ENCODE measurements at regions not wholly inside any gene's neighbourhood (a gene's known extent, or its start where the extent isn't known, plus 50 kb on each side); places are given as distances from the start of the nearest gene placed in this dataset.
A peak's percentile ranks its signal among the peaks of the same experiment; 100 is the strongest.

DNA sequence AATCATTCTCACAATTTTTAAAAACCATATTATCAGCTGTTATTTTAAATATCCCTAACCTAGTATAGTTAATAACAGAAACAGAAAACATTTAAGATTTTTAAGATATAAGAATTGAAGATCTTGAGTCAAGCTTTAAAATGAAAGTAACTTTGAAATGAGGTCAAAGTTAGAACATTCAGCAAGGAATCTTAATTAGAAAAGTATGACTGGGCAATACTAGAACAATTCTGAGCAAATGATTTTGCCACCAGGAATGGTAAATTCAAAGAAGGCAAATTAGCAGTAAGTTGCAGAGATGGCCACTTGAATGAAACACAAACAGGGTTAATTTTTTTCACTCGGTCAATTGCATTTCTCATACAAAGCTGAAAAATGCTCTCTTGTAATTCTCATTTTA lies 117.9 kb downstream of the NXNL2 start:
- Histone ChIP-seq H3K4me3 (no peak overlapping the region), H3K9me3 (no peaks in the 10 kb centered on the region), H3K4me1 (ENCODE audit: low read depth) (no peaks in the 10 kb centered on the region), H3K36me3 (ENCODE audit: low read depth) (no peaks in the 10 kb centered on the region)
- DNase-seq (no peak), ATAC-seq (no peak)
- TF ChIP-seq, protein P1, sequence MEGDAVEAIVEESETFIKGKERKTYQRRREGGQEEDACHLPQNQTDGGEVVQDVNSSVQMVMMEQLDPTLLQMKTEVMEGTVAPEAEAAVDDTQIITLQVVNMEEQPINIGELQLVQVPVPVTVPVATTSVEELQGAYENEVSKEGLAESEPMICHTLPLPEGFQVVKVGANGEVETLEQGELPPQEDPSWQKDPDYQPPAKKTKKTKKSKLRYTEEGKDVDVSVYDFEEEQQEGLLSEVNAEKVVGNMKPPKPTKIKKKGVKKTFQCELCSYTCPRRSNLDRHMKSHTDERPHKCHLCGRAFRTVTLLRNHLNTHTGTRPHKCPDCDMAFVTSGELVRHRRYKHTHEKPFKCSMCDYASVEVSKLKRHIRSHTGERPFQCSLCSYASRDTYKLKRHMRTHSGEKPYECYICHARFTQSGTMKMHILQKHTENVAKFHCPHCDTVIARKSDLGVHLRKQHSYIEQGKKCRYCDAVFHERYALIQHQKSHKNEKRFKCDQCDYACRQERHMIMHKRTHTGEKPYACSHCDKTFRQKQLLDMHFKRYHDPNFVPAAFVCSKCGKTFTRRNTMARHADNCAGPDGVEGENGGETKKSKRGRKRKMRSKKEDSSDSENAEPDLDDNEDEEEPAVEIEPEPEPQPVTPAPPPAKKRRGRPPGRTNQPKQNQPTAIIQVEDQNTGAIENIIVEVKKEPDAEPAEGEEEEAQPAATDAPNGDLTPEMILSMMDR (IDR thresholded peaks at IDR 0.05): no peak
- intact Hi-C loops (cut with DNase I, micrococcal nuclease): no loop called here

DNA sequence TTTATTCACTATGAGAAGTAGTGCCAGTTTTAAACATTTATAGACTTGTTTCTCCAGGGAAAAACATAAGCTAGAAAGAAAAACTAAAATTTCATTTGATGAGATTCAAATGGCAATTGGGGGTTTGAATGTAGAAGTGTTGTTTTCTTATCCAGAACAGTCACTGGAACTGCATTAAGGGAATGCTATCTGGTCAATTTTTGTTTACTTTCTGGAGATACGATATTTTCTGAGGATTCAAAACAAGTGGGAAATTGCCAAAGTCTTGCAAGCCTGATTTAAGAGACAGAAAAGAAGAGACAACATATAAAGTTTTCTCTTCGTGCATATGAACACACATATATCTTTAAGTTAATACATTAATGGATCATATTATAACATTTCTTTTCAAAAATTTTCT lies 118.4 kb downstream of the NXNL2 start:
- intact Hi-C loops (cut with DNase I, micrococcal nuclease): no loop called here
- no peak for ATAC-seq

DNA sequence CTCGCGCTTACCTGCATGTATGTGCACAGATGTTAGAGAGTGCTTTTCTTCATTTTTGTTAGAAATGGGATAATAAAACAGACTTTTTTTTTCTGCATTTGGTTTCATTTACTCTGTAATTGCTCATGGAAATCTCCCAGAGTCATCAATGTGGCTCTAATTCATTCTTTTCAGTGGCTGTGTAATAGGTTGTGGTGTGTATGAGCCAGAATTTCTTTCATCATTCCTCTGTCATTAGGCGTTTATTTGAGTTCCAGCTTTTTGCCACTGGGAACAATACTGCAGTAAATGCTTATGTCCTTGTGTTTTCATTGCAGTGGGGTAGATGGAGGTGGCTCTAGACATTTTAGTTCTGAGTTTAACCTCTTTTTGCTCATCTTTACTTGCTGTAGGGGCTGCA lies 118.9 kb downstream of the NXNL2 start:
- no peak for ATAC-seq
- DNase-seq: no peak
- intact Hi-C loops (cut with DNase I, micrococcal nuclease): no loop called here
- Histone ChIP-seq H3K9me3 (no peaks in the 10 kb centered on the region), H3K4me1 (ENCODE audit: low read depth) (no peaks in the 10 kb centered on the region), H3K36me3 (ENCODE audit: low read depth) (no peaks in the 10 kb centered on the region), H3K4me3 (no peak overlapping the region)
- TF ChIP-seq, protein P1 (IDR thresholded peaks at IDR 0.05): no peak

More for the DNA sequence above, 118.4 kb downstream of the NXNL2 start:
- no peak overlapping the region for H3K4me3 ChIP-seq
- DNase-seq: no peak
- no peaks in the 10 kb centered on the region for H3K9me3 ChIP-seq
- no peaks in the 10 kb centered on the region for H3K4me1 ChIP-seq (ENCODE audit: low read depth)
- no peaks in the 10 kb centered on the region for H3K36me3 ChIP-seq (ENCODE audit: low read depth)
- TF ChIP-seq, protein P1 (IDR thresholded peaks at IDR 0.05): no peak

DNA sequence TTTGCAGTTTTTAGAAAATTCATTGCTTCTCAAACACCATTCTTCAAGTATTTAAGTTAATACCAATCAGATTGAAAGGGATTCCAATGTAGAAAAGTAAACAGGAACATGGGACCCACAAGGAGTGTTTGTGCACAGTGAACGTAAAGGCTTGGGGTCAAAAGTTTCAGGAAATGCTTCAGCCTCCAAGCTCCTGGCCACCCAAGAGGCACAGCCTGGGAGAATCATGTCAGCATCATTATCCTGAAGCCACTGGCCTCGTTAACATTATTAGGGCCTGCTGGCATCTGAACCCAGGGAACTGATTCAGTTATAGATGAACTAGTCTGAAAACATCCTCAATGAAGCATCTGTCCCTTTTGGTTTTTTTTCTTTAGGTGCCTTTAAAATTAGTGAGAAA lies 122.9 kb downstream of the NXNL2 start:
- no peaks in the 10 kb centered on the region for H3K36me3 ChIP-seq (ENCODE audit: low read depth)
- no peak for DNase-seq
- intact Hi-C loops (cut with DNase I, micrococcal nuclease): no loop called here

DNA sequence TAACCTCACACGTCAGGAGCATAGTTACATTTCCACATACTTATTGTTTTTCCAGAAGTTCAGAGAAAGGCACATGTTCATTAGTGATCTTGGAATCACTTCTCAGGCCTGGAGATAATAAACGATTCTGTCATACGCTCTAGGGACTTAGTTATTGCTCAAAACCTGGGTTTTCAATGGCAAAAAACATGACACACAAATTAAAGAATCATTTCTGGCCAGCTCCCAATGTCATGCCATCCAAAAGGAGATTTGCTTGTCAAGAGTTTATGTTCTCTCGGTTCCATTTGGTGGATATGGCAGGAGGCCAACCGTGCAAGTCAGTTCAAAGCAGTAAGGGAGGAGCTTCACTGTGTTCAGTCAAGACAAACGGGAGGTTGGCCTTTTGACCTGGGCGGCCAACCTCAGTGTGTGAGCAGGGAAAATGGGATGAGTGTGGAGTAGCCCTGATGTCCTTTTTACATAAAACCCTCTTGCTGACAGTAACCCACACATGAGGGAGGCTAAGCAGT lies 123.4 kb downstream of the NXNL2 start:
- intact Hi-C loops (cut with DNase I, micrococcal nuclease): no loop called here
- ATAC-seq: no peak
- Histone ChIP-seq H3K4me1 (ENCODE audit: low read depth) (no peaks in the 10 kb centered on the region), H3K4me3 (no peak overlapping the region), H3K9me3 (no peaks in the 10 kb centered on the region), H3K36me3 (ENCODE audit: low read depth) (no peaks in the 10 kb centered on the region)
- TF ChIP-seq, protein P1 (IDR thresholded peaks at IDR 0.05): no peak
- peak in 1 of 3 donors; percentile 20 for DNase-seq

More for the DNA sequence above, 122.9 kb downstream of the NXNL2 start:
- H3K9me3 ChIP-seq: no peaks in the 10 kb centered on the region
- no peak overlapping the region for H3K4me3 ChIP-seq
- no peak for ATAC-seq
- TF ChIP-seq, protein P1 (IDR thresholded peaks at IDR 0.05): no peak
- no peaks in the 10 kb centered on the region for H3K4me1 ChIP-seq (ENCODE audit: low read depth)

DNA sequence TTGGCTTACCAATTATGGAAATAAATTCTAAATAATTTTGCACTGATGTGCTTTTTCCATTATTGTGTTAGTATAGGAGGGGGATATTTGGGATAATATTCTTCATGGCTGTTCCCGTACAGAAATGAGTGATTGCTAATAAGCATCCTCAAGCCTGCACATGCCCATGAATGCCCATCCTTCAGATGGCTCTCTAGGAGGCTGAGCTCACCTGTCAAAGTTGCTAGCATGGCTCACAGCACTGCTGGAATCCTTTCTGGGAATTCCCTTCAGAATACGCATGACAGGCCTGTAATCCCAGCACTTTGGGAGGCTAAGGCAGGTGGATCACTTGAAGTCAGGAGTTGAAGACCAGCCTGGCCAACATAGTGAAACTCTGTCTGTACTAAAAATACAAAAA lies 124.1 kb downstream of the NXNL2 start:
- no peaks in the 10 kb centered on the region for H3K36me3 ChIP-seq (ENCODE audit: low read depth)
- no peaks in the 10 kb centered on the region for H3K4me1 ChIP-seq (ENCODE audit: low read depth)
- intact Hi-C loops (cut with DNase I, micrococcal nuclease): no loop called here
- TF ChIP-seq, protein P1 (IDR thresholded peaks at IDR 0.05): no peak
- ATAC-seq (no peak), DNase-seq (no peak)
- no peak overlapping the region for H3K4me3 ChIP-seq
- no peaks in the 10 kb centered on the region for H3K9me3 ChIP-seq

Data from mucosa of descending colon (tissue), 3 donors.